H1 (cell line): ENCODE measurements at regions not wholly inside any gene's neighbourhood (a gene's known extent, or its start where the extent isn't known, plus 50 kb on each side); places are given as distances from the start of the nearest gene placed in this dataset.
A peak's percentile ranks its signal among the peaks of the same experiment; 100 is the strongest.

ENCODE experiments used
- CTCF ChIA-PET: fragments of 300-600 bp; sonication (Branson Sonifier 250); formaldehyde crosslinking; loops from one replicate; lab custom pipeline; 2021; ENCODE audit not compliant: partially characterized antibody; lab: Charles Lee
- POLR2A ChIA-PET: fragments of 300-600 bp; sonication (Branson Sonifier 250); formaldehyde crosslinking; loops from one replicate; lab custom pipeline; 2021; ENCODE audit warnings: inconsistent platforms; ENCODE audit not compliant: partially characterized antibody; lab: Charles Lee
- DNase-seq, 2 experiments: peaks; one replicate each; pipeline versions ENCODE4 v3.0.0 to v3.0.0-alpha.2; 2010 to 2022; ENCODE audit warnings: low spot score in 2 of 2, low read depth in 1 of 2, mixed read lengths in 1 of 2
- FAIRE-seq: peaks from 2 replicates; lab custom pipeline; 2011; peaks lifted over from hg19 to GRCh38; lab: Jason Lieb, UNC
- H2AFZ ChIP-seq: 2 replicates; pipeline ENCODE4 v1.8.1; 2012; ENCODE audit warnings: low read length, inconsistent platforms
- H2AK5ac ChIP-seq: 2 replicates; pipeline ENCODE4 v1.6.1; 2013; ENCODE audit warnings: low read depth, low read length
- H2BK120ac ChIP-seq: replicated peaks from 2 replicates; pipeline ENCODE3; 2013; ENCODE audit warnings: low read depth, low read length, inconsistent platforms
- H2BK12ac ChIP-seq: 2 replicates; pipeline ENCODE4 v1.6.1; 2013; ENCODE audit warnings: low read depth, low read length
- H2BK15ac ChIP-seq: 2 replicates; pipeline ENCODE4 v1.6.1; 2013; ENCODE audit warnings: low read length
- H2BK20ac ChIP-seq: 2 replicates; pipeline ENCODE4 v1.6.1; 2013; ENCODE audit warnings: low read length
- H2BK5ac ChIP-seq: 2 replicates; pipeline ENCODE4 v1.6.1; 2013; ENCODE audit warnings: low read depth, low read length
- H3K14ac ChIP-seq: 2 replicates; pipeline ENCODE4 v1.6.1; 2013; ENCODE audit warnings: inconsistent platforms; ENCODE audit not compliant: insufficient read length
- H3K18ac ChIP-seq: 2 replicates; pipeline ENCODE4 v1.6.1; 2013; ENCODE audit warnings: low read length; ENCODE audit errors: extremely low read depth
- H3K23ac ChIP-seq: 2 replicates; pipeline ENCODE4 v1.6.1; 2013; ENCODE audit warnings: inconsistent platforms; ENCODE audit not compliant: insufficient read length
- H3K23me2 ChIP-seq: 2 replicates; pipeline ENCODE4 v1.6.1; 2013; ENCODE audit warnings: low read depth, low read length
- H3K27ac ChIP-seq: 2 replicates; pipeline ENCODE4 v1.6.1; 2011; ENCODE audit warnings: low read depth, low read length, inconsistent platforms
- H3K27me3 ChIP-seq, 4 experiments: replicated peaks in 1 of 4; 1 replicate in 1 of 4; 2 replicates in 3 of 4; pipeline versions ENCODE4 v1.6.1 to v1.8.1; 2011 to 2013; ENCODE audit warnings: low read length in 3 of 4, mild to moderate bottlenecking in 3 of 4, inconsistent platforms in 2 of 4, mixed read lengths in 2 of 4, moderate library complexity in 1 of 4; ENCODE audit not compliant: control insufficient read depth in 3 of 4, insufficient read depth in 3 of 4; ENCODE audit errors: extremely low read depth in 1 of 4
- H3K36me3 ChIP-seq, 4 experiments: 2 replicates each; pipeline versions ENCODE4 v1.6.1 to v1.8.1; 2011 to 2013; ENCODE audit warnings: mild to moderate bottlenecking in 4 of 4, low read length in 3 of 4, moderate library complexity in 2 of 4, control low read depth in 1 of 4, inconsistent platforms in 1 of 4; ENCODE audit not compliant: insufficient read depth in 4 of 4, control insufficient read depth in 2 of 4
- H3K4ac ChIP-seq: replicated peaks from 2 replicates; pipeline ENCODE3; 2013; ENCODE audit warnings: low read length, low read depth, mixed read lengths, inconsistent platforms; ENCODE audit not compliant: insufficient read length
- H3K4me1 ChIP-seq, 4 experiments: replicated peaks in 1 of 4; 1 replicate in 1 of 4; 2 replicates in 3 of 4; pipeline versions ENCODE4 v1.6.1 to v1.8.1; 2011 to 2013; ENCODE audit warnings: low read length in 3 of 4, inconsistent platforms in 2 of 4, mixed read lengths in 1 of 4; ENCODE audit not compliant: insufficient read depth in 4 of 4, control insufficient read depth in 3 of 4
- H3K4me2 ChIP-seq, 2 experiments: 2 replicates each; pipeline versions ENCODE4 v1.6.1 to v1.8.1; 2011 to 2013; ENCODE audit warnings: low read depth in 2 of 2, low read length in 2 of 2, control low read depth in 1 of 2, inconsistent platforms in 1 of 2, mild to moderate bottlenecking in 1 of 2; ENCODE audit not compliant: insufficient read depth in 1 of 2
- H3K4me3 ChIP-seq, 4 experiments: fragments of 200-600, 300-600 bp in 1 of 4; sonication (generic), shearing (Covaris generic), sonication (Bioruptor Twin) in 1 of 4; 2 replicates each; pipeline versions ENCODE4 v1.5.1 to v1.8.1; 2011 to 2016; ENCODE audit warnings: low read length in 4 of 4, low read depth in 3 of 4, control low read depth in 2 of 4, inconsistent platforms in 2 of 4, mild to moderate bottlenecking in 2 of 4, mixed read lengths in 1 of 4, moderate library complexity in 1 of 4; ENCODE audit not compliant: insufficient read depth in 2 of 4; ENCODE audit errors: extremely low read depth in 1 of 4
- H3K56ac ChIP-seq: replicated peaks from 2 replicates; pipeline ENCODE3; 2013; ENCODE audit warnings: low read depth, mild to moderate bottlenecking, mixed read lengths, low read length, inconsistent platforms; ENCODE audit not compliant: insufficient read length
- H3K79me1 ChIP-seq: 2 replicates; pipeline ENCODE4 v1.6.1; 2013; ENCODE audit warnings: low read depth, low read length, control low read depth
- H3K79me2 ChIP-seq, 2 experiments: 2 replicates each; pipeline versions ENCODE4 v1.6.1 to v1.8.1; 2012 to 2013; ENCODE audit warnings: low read length in 2 of 2, mild to moderate bottlenecking in 2 of 2, inconsistent platforms in 1 of 2; ENCODE audit not compliant: insufficient read depth in 2 of 2, control insufficient read depth in 1 of 2
- H3K9ac ChIP-seq, 4 experiments: replicated peaks in 1 of 4; 1 replicate in 1 of 4; 2 replicates in 3 of 4; pipeline versions ENCODE4 v1.6.1 to v1.8.1; 2011 to 2013; ENCODE audit warnings: low read depth in 3 of 4, low read length in 3 of 4, control low read depth in 2 of 4, mild to moderate bottlenecking in 2 of 4, moderate library complexity in 2 of 4, inconsistent platforms in 1 of 4; ENCODE audit errors: extremely low read depth in 1 of 4
- H3K9me3 ChIP-seq, 2 experiments: 2 replicates each; pipeline versions ENCODE4 v1.6.1 to v1.8.1; 2012 to 2013; ENCODE audit warnings: mild to moderate bottlenecking in 2 of 2, moderate library complexity in 2 of 2, control low read depth in 1 of 2, inconsistent platforms in 1 of 2, low read depth in 1 of 2, low read length in 1 of 2, mixed read lengths in 1 of 2; ENCODE audit not compliant: insufficient read depth in 2 of 2
- H4K20me1 ChIP-seq, 2 experiments: replicated peaks in 1 of 2; 2 replicates each; pipeline versions ENCODE3 to v1.8.1; 2011 to 2013; ENCODE audit warnings: inconsistent platforms in 2 of 2, low read length in 2 of 2, mild to moderate bottlenecking in 1 of 2; ENCODE audit not compliant: insufficient read depth in 2 of 2, control insufficient read depth in 1 of 2
- H4K5ac ChIP-seq: 2 replicates; pipeline ENCODE4 v1.6.1; 2013; ENCODE audit warnings: low read length, low read depth, mixed read lengths, inconsistent platforms; ENCODE audit not compliant: insufficient read length
- H4K8ac ChIP-seq: 2 replicates; pipeline ENCODE4 v1.8.0; 2013; ENCODE audit warnings: mild to moderate bottlenecking, moderate library complexity, low read length, inconsistent platforms; ENCODE audit not compliant: insufficient read depth; ENCODE audit errors: extremely low read depth
- H4K91ac ChIP-seq: replicated peaks from 2 replicates; pipeline ENCODE3; 2013; ENCODE audit warnings: low read length, mixed read lengths, inconsistent platforms; ENCODE audit not compliant: insufficient read length
- CEBPB ChIP-seq: IDR thresholded peaks from 2 replicates; pipeline ENCODE4 v1.6.1; 2012; ENCODE audit warnings: low read depth, low read length
- RXRA ChIP-seq: IDR thresholded peaks from 2 replicates; pipeline ENCODE4 v1.6.1; 2011; ENCODE audit warnings: low read depth, mild to moderate bottlenecking, low read length, moderate library complexity; ENCODE audit not compliant: insufficient read depth
- TAF1 ChIP-seq: IDR thresholded peaks from 2 replicates; pipeline ENCODE4 v1.6.1; 2011; ENCODE audit warnings: mild to moderate bottlenecking, low read depth, low read length
- WGBS, 2 experiments: shearing (Covaris generic) in 1 of 2; methylation state at CpG; one replicate each; pipeline versions ENCODE4 v1.1.6 to v1.1.7; 2013 to 2015; ENCODE audit warnings: low lambda C conversion rate in 2 of 2, mixed read lengths in 2 of 2, inconsistent platforms in 1 of 2, low coverage in 1 of 2, missing lambda C conversion rate in 1 of 2; ENCODE audit not compliant: insufficient replicate concordance in 2 of 2, insufficient coverage in 1 of 2, insufficient read length in 1 of 2; ENCODE audit errors: extremely low coverage in 1 of 2, missing lambda C conversion rate in 1 of 2; 5-methylcytosine and 5-hydroxymethylcytosine counted together
- TF ChIP-seq, protein P1 (sequence below): IDR thresholded peaks from 2 replicates; pipeline ENCODE4 v1.6.1; 2011; ENCODE audit warnings: low read depth, mild to moderate bottlenecking, low read length; ENCODE audit not compliant: insufficient read depth
- TF ChIP-seq, protein P2 (sequence below): IDR thresholded peaks from 2 replicates; pipeline ENCODE4 v1.6.1; 2011; ENCODE audit warnings: low read length, improper control_type of control experiment

DNA sequence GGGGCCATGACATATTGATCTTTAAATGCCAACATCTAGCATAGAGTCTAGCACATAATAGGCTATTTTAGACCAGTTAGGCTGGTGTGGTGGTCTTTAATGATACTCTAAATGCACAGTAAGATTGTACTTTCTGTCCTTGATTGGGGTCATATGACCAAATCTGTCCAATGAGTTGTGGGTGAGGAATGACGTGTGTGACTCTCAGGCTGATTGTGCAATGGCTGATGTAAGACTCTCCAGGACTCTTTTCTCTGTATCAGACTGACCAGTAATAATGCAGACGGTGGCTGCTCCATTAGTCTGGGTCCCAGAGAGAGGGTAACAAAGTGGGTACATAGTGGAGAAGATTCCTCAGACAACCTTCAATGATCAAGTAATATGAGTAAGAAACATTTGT is 541.6 kb upstream of the CAMK1G start:
- Histone ChIP-seq H4K91ac (no peak overlapping the region), H3K56ac (no peak overlapping the region), H3K9ac (no peak overlapping the region), H3K23ac (no peak overlapping the region), H3K36me3 (no peaks in the 10 kb centered on the region), H3K4me1 (no peaks in the 10 kb centered on the region), H2BK15ac (no peak overlapping the region), H2BK5ac (no peak overlapping the region), H4K8ac (no peak overlapping the region), H3K23me2 (no peaks in the 10 kb centered on the region), H2AK5ac (no peak overlapping the region), H2AFZ (no peak overlapping the region), H3K4me3 (no peak overlapping the region), H2BK20ac (no peak overlapping the region), H2BK12ac (no peak overlapping the region), H3K79me2 (no peaks in the 10 kb centered on the region), H3K27me3 (no peaks in the 10 kb centered on the region; a peak in 1 of 7 replicates), H3K79me1 (no peaks in the 10 kb centered on the region), H2BK120ac (no peak overlapping the region), H3K14ac (no peak overlapping the region), H3K4ac (no peak overlapping the region), H4K5ac (no peak overlapping the region), H4K20me1 (no peaks in the 10 kb centered on the region), H3K9me3 (no peaks in the 10 kb centered on the region), H3K4me2 (no peak overlapping the region), H3K27ac (no peak overlapping the region), H3K18ac (no peak overlapping the region)
- CTCF ChIA-PET = no interaction called here
- POLR2A ChIA-PET = no interaction called here
- 85% methylated on average over 2 of the region's 2 CpGs; no CpG with 5 or more reads in 1 of the 2 experiments for WGBS, 2 experiments
- 0 out of 2 replicates have a peak, but pooled peaks have one; percentile 30 for TF ChIP-seq CEBPB
- TF ChIP-seq, protein P1, sequence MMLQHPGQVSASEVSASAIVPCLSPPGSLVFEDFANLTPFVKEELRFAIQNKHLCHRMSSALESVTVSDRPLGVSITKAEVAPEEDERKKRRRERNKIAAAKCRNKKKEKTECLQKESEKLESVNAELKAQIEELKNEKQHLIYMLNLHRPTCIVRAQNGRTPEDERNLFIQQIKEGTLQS = no peak
- TF ChIP-seq, protein P2, sequence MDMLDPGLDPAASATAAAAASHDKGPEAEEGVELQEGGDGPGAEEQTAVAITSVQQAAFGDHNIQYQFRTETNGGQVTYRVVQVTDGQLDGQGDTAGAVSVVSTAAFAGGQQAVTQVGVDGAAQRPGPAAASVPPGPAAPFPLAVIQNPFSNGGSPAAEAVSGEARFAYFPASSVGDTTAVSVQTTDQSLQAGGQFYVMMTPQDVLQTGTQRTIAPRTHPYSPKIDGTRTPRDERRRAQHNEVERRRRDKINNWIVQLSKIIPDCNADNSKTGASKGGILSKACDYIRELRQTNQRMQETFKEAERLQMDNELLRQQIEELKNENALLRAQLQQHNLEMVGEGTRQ = no peak
- no peak for TF ChIP-seq TAF1
- TF ChIP-seq RXRA = no peak
- DNase-seq = no peak
- no peak for FAIRE-seq
